Endothelial cell of umbilical vein (primary cell): ENCODE measurements at regions not wholly inside any gene's neighbourhood (a gene's known extent, or its start where the extent isn't known, plus 50 kb on each side); places are given as distances from the start of the nearest gene placed in this dataset.

Experiments
- BruUV-seq: library from RNA; stranded (reverse); fragments of 400-500 nt; replicated peaks from 2 replicates; lab custom pipeline; 2021; lab: Mats Ljungman, UMichigan
- CTCF ChIA-PET: fragments of 300-600, 350-600 bp; sonication (Branson Sonifier 250); formaldehyde crosslinking; loops from one replicate; lab custom pipeline; 2021; ENCODE audit warnings: antibody characterized with exemption, inconsistent platforms; lab: Charles Lee
- POLR2A ChIA-PET: fragments of 300-600, 350-600 bp; sonication (Branson Sonifier 250); formaldehyde crosslinking; loops from one replicate; lab custom pipeline; 2021; ENCODE audit warnings: antibody characterized with exemption, inconsistent platforms; lab: Charles Lee
- DNase-seq: peaks from one replicate; pipeline ENCODE4 v3.0.0-alpha.2; 2011; ENCODE audit warnings: low read depth, low spot score
- FAIRE-seq: peaks from 2 replicates; lab custom pipeline; 2011; peaks lifted over from hg19 to GRCh38; lab: Jason Lieb, UNC
- H2AFZ ChIP-seq: 2 replicates; pipeline ENCODE4 v1.6.0; 2012; ENCODE audit warnings: low read depth, low read length, control low read depth, inconsistent platforms
- H3K27ac ChIP-seq: 2 replicates; pipeline ENCODE4 v1.5.1; 2011; ENCODE audit warnings: low read depth, mild to moderate bottlenecking, control low read depth, low read length, moderate library complexity; ENCODE audit not compliant: insufficient read depth
- H3K27me3 ChIP-seq, 2 experiments: 2 replicates each; pipeline versions ENCODE4 v1.6.0 to v1.6.1; 2011; ENCODE audit warnings: low read length in 2 of 2, mixed read lengths in 1 of 2; ENCODE audit not compliant: control insufficient read depth in 2 of 2, insufficient read depth in 2 of 2
- H3K36me3 ChIP-seq, 2 experiments: 2 replicates in 1 of 2; 3 replicates in 1 of 2; pipeline ENCODE4 v1.5.1; 2011; ENCODE audit warnings: low read length in 2 of 2, mild to moderate bottlenecking in 1 of 2, moderate library complexity in 1 of 2; ENCODE audit not compliant: control insufficient read depth in 2 of 2, insufficient read depth in 2 of 2; ENCODE audit errors: extremely low read depth in 1 of 2
- H3K4me1 ChIP-seq: 3 replicates; pipeline ENCODE4 v1.5.1; 2011; ENCODE audit warnings: mild to moderate bottlenecking, low read length; ENCODE audit not compliant: control insufficient read depth, insufficient read depth; ENCODE audit errors: extremely low read depth
- H3K4me2 ChIP-seq: 2 replicates; pipeline ENCODE4 v1.6.1; 2011; ENCODE audit warnings: low read length, control low read depth, mixed read lengths; ENCODE audit not compliant: insufficient read depth
- H3K4me3 ChIP-seq, 3 experiments: fragments of 200-600 bp in 1 of 3; sonication (generic), shearing (Covaris generic) in 1 of 3; replicated peaks in 1 of 3; 2 replicates each; pipeline ENCODE4 v1.5.1; 2011 to 2016; ENCODE audit warnings: control low read depth in 3 of 3, low read length in 3 of 3, mild to moderate bottlenecking in 2 of 3, inconsistent platforms in 1 of 3, low read depth in 1 of 3, moderate library complexity in 1 of 3; ENCODE audit not compliant: insufficient read depth in 1 of 3
- H3K79me2 ChIP-seq: 2 replicates; pipeline ENCODE4 v1.6.0; 2012; ENCODE audit warnings: low read length, inconsistent platforms; ENCODE audit not compliant: control insufficient read depth, insufficient read depth
- H3K9ac ChIP-seq: replicated peaks from 2 replicates; pipeline ENCODE3; 2011; ENCODE audit warnings: low read length, control low read depth; ENCODE audit not compliant: insufficient read depth; ENCODE audit errors: extremely low read depth
- H3K9me1 ChIP-seq: replicated peaks from 3 replicates; pipeline ENCODE4 v1.6.0; 2011; ENCODE audit warnings: mild to moderate bottlenecking, low read length; ENCODE audit not compliant: control insufficient read depth, insufficient read depth; ENCODE audit errors: extremely low read depth
- H3K9me3 ChIP-seq: replicated peaks from 2 replicates; pipeline ENCODE4 v1.5.1; 2012; ENCODE audit warnings: low read length, inconsistent platforms; ENCODE audit not compliant: control insufficient read depth, insufficient read depth
- H4K20me1 ChIP-seq: replicated peaks from 2 replicates; pipeline ENCODE3; 2011; ENCODE audit warnings: mild to moderate bottlenecking, low read length; ENCODE audit not compliant: control insufficient read depth, insufficient read depth; ENCODE audit errors: extremely low read depth
- CTCF ChIP-seq, 2 donors: IDR thresholded peaks; 1 replicate in 1 of 2; 2 replicates in 1 of 2; pipeline ENCODE4 v1.5.1; 2011; ENCODE audit warnings: low read length in 2 of 2, mild to moderate bottlenecking in 2 of 2, moderate library complexity in 2 of 2, control low read depth in 1 of 2, inconsistent platforms in 1 of 2, low read depth in 1 of 2; ENCODE audit not compliant: insufficient read depth in 1 of 2; ENCODE audit errors: extremely low read depth in 1 of 2
- EZH2 ChIP-seq: IDR thresholded peaks from 2 replicates; pipeline ENCODE4 v1.6.1; 2012; ENCODE audit warnings: borderline replicate concordance, low read depth, mild to moderate bottlenecking, moderate library complexity, low read length, inconsistent platforms; ENCODE audit not compliant: severe bottlenecking
- MAX ChIP-seq: IDR thresholded peaks from 2 replicates; pipeline ENCODE4 v1.6.1; 2011; ENCODE audit not compliant: insufficient read depth, insufficient read length
- MYC ChIP-seq: IDR thresholded peaks from one replicate; pipeline ENCODE4 v1.6.1; 2011; ENCODE audit warnings: mild to moderate bottlenecking, low read depth, low read length
- POLR2AphosphoS5 ChIP-seq: IDR thresholded peaks from 2 replicates; pipeline ENCODE4 v1.6.1; 2012; ENCODE audit warnings: low read depth, mild to moderate bottlenecking, control low read depth, low read length, moderate library complexity; ENCODE audit not compliant: insufficient read depth
- dilution Hi-C: fragments of 300-500 bp; cut with MboI; formaldehyde crosslinking; loops from one replicate; pipeline ENCODE4 v1.15.0; 2019; ENCODE audit warnings: low sequenced_read_pairs; ENCODE audit not compliant: extremely low pct_ligation_motif_present
- intact Hi-C: fragments of 100-400 bp; cut with micrococcal nuclease; formaldehyde crosslinking; loops from one replicate; pipeline ENCODE4 v1.10.0; 2022

GRCh38 chr14:80146941-80147340 is 64.4 kb downstream of the DIO2 start:
- no peak overlapping the region for H3K4me2 ChIP-seq
- no peaks in the 10 kb centered on the region for H3K4me1 ChIP-seq
- no peaks in the 10 kb centered on the region for H3K27me3 ChIP-seq
- no peaks in the 10 kb centered on the region for H3K9me3 ChIP-seq
- intact Hi-C loops (no loop called here), dilution Hi-C loops (no loop called here)
- CTCF ChIA-PET = interaction anchor here (1.1 kb wide), 1 partner anchor 1187 kb away, joined by 3 read pairs; no protein-coding TSS in a partner anchor
- H3K9ac ChIP-seq = no peak overlapping the region
- H3K27ac ChIP-seq = no peak overlapping the region
- H2AFZ ChIP-seq = no peak overlapping the region
- DNase-seq = no peak
- TF ChIP-seq MYC (no peak), EZH2 (no peak), CTCF (IDR thresholded peaks at IDR 0.05; ENCODE audit: extremely low read depth in 1 of 2, insufficient read depth in 1 of 2, low read depth in 1 of 2, low read length in 2 of 2) (no peak)
- no peaks in the 10 kb centered on the region for H4K20me1 ChIP-seq
- no peak overlapping the region for H3K4me3 ChIP-seq
- no peak for FAIRE-seq
- POLR2A ChIA-PET = no interaction called here
- no peaks in the 10 kb centered on the region for H3K9me1 ChIP-seq
- no peaks in the 10 kb centered on the region for H3K36me3 ChIP-seq
- no peaks in the 10 kb centered on the region for H3K79me2 ChIP-seq
- BruUV-seq = no TSS peak

- Histone ChIP-seq H3K4me2 (no peak overlapping the region), H3K4me3 (no peak overlapping the region), H3K4me1 (no peaks in the 10 kb centered on the region), H3K9me3 (peaks cover 2% of the 10 kb centered on the region), H3K36me3 (no peaks in the 10 kb centered on the region), H2AFZ (no peak overlapping the region), H3K27ac (no peak overlapping the region), H3K9me1 (no peaks in the 10 kb centered on the region), H3K27me3 (no peaks in the 10 kb centered on the region), H4K20me1 (no peaks in the 10 kb centered on the region), H3K79me2 (no peaks in the 10 kb centered on the region), H3K9ac (no peak overlapping the region)
- intact Hi-C loops = no loop called here
- TF ChIP-seq EZH2 (no peak), MAX (no peak), POLR2AphosphoS5 (no peak)
- CTCF ChIA-PET = no interaction called here
- dilution Hi-C loops = no loop called here
- no peak for DNase-seq
- FAIRE-seq = no peak
- POLR2A ChIA-PET = no interaction called here
- BruUV-seq = no TSS peak
Observed at GRCh38 chr14:80136358-80136757, 74.9 kb downstream of the DIO2 start.
